MCF 10A (cell line): ENCODE measurements at regions not wholly inside any gene's neighbourhood (a gene's known extent, or its start where the extent isn't known, plus 50 kb on each side); places are given as distances from the start of the nearest gene placed in this dataset.

Experiments
- BruUV-seq: library from RNA; stranded (reverse); fragments of 400-500 nt; replicated peaks from 2 replicates; lab custom pipeline; 2021; lab: Mats Ljungman, UMichigan
- CTCF ChIA-PET: fragments of 300-600 bp; sonication (Branson Sonifier 250); formaldehyde crosslinking; extraction: SDS; loops from one replicate; lab custom pipeline; 2021; ENCODE audit warnings: antibody characterized with exemption, inconsistent platforms; lab: Yijun Ruan, JAX
- POLR2A ChIA-PET: fragments of 300-600, 350-650 bp; sonication (Branson Sonifier 250); formaldehyde crosslinking; extraction: SDS; loops from one replicate; lab custom pipeline; 2020; ENCODE audit warnings: antibody characterized with exemption, inconsistent platforms; lab: Yijun Ruan, JAX
- DNase-seq: peaks from one replicate; pipeline ENCODE4 v3.0.0-alpha.2; 2018; ENCODE audit not compliant: unreplicated experiment
- H3K27ac Mint-ChIP-seq: one replicate; pipeline ENCODE4 v1.8.0; 2022; ENCODE audit warnings: mild to moderate bottlenecking, low read depth, mixed read lengths; ENCODE audit not compliant: unreplicated experiment
- H3K27me3 Mint-ChIP-seq: one replicate; pipeline ENCODE4 v1.8.0; 2022; ENCODE audit warnings: mixed read lengths; ENCODE audit not compliant: insufficient read depth, unreplicated experiment
- H3K36me3 Mint-ChIP-seq: one replicate; pipeline ENCODE4 v1.8.0; 2022; ENCODE audit warnings: mild to moderate bottlenecking, moderate library complexity, mixed read lengths; ENCODE audit not compliant: insufficient read depth, unreplicated experiment
- H3K4me1 Mint-ChIP-seq: one replicate; pipeline ENCODE4 v1.8.0; 2022; ENCODE audit warnings: mixed read lengths; ENCODE audit not compliant: insufficient read depth, unreplicated experiment
- H3K4me3 Mint-ChIP-seq: one replicate; pipeline ENCODE4 v1.8.0; 2022; ENCODE audit warnings: mild to moderate bottlenecking, moderate library complexity, mixed read lengths; ENCODE audit not compliant: unreplicated experiment
- H3K9me3 Mint-ChIP-seq: one replicate; pipeline ENCODE4 v1.8.0; 2022; ENCODE audit warnings: mixed read lengths; ENCODE audit not compliant: unreplicated experiment
- intact Hi-C: fragments of 100-400 bp; cut with micrococcal nuclease; formaldehyde crosslinking; loops from 2 replicates; pipeline ENCODE4 v1.14.1; 2022
- TF ChIP-seq, protein P1 (sequence below): fragments of 200-600 bp; IDR thresholded peaks from one replicate; pipeline ENCODE4 v1.8.0; 2022; ENCODE audit warnings: antibody characterized with exemption, mild to moderate bottlenecking; ENCODE audit not compliant: unreplicated experiment

DNA sequence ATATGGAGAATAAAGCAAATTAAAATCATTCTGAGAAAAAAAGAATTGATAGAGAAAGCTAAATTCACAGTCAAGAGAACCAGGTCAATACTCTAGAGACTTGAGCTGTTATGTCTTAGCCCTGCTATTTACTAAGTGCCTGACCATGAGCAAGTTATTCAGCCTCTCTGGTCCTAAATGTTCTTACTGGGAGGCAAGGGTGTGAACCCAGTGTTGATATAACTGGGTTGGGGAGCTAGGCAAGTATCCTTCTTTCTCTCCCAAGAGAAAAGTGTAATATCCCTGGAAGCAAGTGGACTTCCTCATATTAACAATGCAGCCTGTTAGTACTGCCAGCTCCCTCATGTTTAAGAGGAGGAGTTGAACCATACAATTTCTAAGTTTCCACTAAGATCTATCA is 488.9 kb upstream of the RASGRP1 start:
- no peak overlapping the region for H3K4me3 Mint-ChIP-seq
- peaks cover 18% of the 10 kb centered on the region for H3K9me3 Mint-ChIP-seq
- TF ChIP-seq, protein P1, sequence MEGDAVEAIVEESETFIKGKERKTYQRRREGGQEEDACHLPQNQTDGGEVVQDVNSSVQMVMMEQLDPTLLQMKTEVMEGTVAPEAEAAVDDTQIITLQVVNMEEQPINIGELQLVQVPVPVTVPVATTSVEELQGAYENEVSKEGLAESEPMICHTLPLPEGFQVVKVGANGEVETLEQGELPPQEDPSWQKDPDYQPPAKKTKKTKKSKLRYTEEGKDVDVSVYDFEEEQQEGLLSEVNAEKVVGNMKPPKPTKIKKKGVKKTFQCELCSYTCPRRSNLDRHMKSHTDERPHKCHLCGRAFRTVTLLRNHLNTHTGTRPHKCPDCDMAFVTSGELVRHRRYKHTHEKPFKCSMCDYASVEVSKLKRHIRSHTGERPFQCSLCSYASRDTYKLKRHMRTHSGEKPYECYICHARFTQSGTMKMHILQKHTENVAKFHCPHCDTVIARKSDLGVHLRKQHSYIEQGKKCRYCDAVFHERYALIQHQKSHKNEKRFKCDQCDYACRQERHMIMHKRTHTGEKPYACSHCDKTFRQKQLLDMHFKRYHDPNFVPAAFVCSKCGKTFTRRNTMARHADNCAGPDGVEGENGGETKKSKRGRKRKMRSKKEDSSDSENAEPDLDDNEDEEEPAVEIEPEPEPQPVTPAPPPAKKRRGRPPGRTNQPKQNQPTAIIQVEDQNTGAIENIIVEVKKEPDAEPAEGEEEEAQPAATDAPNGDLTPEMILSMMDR = no peak
- DNase-seq = no peak
- intact Hi-C loops = no loop called here
- H3K27ac Mint-ChIP-seq = no peak overlapping the region
- no peaks in the 10 kb centered on the region for H3K36me3 Mint-ChIP-seq
- no peaks in the 10 kb centered on the region for H3K27me3 Mint-ChIP-seq
- CTCF ChIA-PET = interaction anchor here (1.2 kb wide), 1 partner anchor 11 kb away, joined by 6 read pairs; no protein-coding TSS in a partner anchor
- POLR2A ChIA-PET = no interaction called here
- no TSS peak for BruUV-seq
- H3K4me1 Mint-ChIP-seq = no peaks in the 10 kb centered on the region

DNA sequence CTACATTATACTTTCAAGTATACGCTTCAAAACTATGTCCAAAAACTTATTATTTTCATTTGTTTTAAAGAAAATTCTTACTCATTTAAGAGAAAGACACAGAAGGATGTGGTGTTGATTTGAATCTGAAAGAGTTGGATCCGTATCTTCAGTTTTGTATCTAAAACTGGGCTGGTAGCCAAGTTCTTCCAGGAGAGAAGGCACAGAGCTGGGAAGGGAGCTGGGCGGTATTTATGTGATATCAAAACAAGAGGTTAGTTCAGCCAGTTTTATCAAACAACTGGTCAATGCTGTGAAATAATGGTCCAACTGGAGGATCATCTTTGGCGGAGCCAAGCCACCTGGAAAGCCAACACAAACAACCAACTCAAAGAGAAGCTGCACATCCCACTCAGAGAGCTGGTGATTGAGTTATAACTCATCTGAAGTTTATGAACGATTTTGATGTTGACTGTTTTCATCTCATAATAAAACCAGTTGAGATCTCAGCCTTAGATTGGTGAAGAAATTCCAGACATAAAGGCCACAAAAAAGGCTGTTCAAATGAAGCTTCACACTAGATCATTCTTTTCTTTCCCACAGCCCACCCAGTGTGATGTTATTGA is 489.6 kb upstream of the RASGRP1 start:
- H3K4me3 Mint-ChIP-seq = no peak overlapping the region
- intact Hi-C loops = no loop called here
- no peak for DNase-seq
- H3K27ac Mint-ChIP-seq = no peak overlapping the region
- no peaks in the 10 kb centered on the region for H3K27me3 Mint-ChIP-seq
- H3K36me3 Mint-ChIP-seq = no peaks in the 10 kb centered on the region
- H3K9me3 Mint-ChIP-seq = peaks cover 13% of the 10 kb centered on the region
- no peaks in the 10 kb centered on the region for H3K4me1 Mint-ChIP-seq
- ChIA-PET POLR2A (no interaction called here), CTCF (no interaction called here)
- TF ChIP-seq, protein P1 = no peak
- no TSS peak for BruUV-seq

DNA sequence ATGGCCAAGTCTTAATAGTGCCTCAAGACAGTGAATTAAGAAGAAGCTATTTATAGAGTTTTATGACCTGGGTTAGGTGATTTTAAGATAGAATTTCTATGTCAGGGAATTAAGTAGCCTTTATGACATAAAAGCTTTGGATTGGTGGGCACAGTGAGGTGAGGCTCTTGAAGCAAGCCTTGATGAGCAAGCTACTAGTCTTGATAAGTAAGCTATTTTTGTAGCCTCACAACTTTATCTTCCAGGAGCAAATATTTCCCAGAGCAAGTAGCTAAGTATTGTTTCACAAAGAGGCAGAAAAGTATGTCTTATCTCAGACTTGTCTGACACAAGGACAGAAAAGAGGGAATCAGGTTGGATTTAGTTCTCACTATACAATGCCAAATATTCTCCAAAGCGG is 491.7 kb upstream of the RASGRP1 start:
- H3K9me3 Mint-ChIP-seq = no peaks in the 10 kb centered on the region
- intact Hi-C loops = no loop called here
- no TSS peak for BruUV-seq
- no peak for DNase-seq
- TF ChIP-seq, protein P1 = no peak
- H3K36me3 Mint-ChIP-seq = no peaks in the 10 kb centered on the region
- H3K27ac Mint-ChIP-seq = no peak overlapping the region
- ChIA-PET CTCF (no interaction called here), POLR2A (interaction anchor here (1.0 kb wide), 1 partner anchor 13 kb away, joined by 3 read pairs; no protein-coding TSS in a partner anchor)
- H3K4me3 Mint-ChIP-seq = no peak overlapping the region
- no peaks in the 10 kb centered on the region for H3K4me1 Mint-ChIP-seq
- no peaks in the 10 kb centered on the region for H3K27me3 Mint-ChIP-seq

DNA sequence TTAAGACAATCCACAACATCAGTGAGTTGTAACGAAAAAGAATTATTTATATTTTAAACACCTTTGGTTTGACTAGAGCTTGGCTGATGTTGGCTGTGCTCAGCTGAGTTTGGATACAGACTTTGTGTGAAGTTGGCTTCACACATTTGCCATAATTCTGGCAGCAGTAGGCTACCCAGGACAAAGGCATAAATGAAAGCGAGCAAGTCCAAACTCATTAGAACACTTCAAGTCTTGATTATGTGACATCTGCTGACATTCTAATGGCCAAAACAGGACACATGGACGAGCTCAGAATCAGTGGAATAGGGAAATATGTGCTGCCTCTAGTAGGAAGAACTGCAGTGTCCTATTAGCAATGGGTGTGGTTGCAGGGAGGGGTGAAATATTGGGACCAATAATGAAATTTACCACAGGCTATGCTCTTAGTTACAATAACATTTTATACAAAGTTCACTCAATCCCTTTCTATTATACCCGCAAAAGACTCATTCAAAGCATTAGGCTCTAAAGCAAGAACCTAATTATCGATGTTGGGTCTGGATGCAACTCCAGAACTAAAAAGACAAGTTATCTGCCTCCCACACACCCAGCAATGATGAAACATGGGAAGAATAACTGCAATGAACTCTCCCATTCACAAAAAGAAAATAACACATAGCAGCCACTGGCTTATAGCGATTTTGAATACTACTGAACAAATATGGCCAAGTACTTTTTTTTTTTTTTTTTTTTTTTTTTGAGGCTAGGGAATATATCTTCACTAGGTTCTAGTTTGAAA is 493.9 kb upstream of the RASGRP1 start:
- no peak for DNase-seq
- no peaks in the 10 kb centered on the region for H3K9me3 Mint-ChIP-seq
- H3K36me3 Mint-ChIP-seq = no peaks in the 10 kb centered on the region
- no peak overlapping the region for H3K4me3 Mint-ChIP-seq
- no peaks in the 10 kb centered on the region for H3K4me1 Mint-ChIP-seq
- POLR2A ChIA-PET = no interaction called here
- CTCF ChIA-PET = interaction anchor here (0.7 kb wide), 1 partner anchor 344 kb away, joined by 3 read pairs; no protein-coding TSS in a partner anchor
- no TSS peak for BruUV-seq
- no peak overlapping the region for H3K27ac Mint-ChIP-seq
- no peaks in the 10 kb centered on the region for H3K27me3 Mint-ChIP-seq
- TF ChIP-seq, protein P1 = no peak
- intact Hi-C loops = no loop called here
